ENCODE measurements at regions not wholly inside any gene's neighbourhood (a gene's known extent, or its start where the extent isn't known, plus 50 kb on each side); places are given as distances from the start of the nearest gene placed in this dataset.

DNA sequence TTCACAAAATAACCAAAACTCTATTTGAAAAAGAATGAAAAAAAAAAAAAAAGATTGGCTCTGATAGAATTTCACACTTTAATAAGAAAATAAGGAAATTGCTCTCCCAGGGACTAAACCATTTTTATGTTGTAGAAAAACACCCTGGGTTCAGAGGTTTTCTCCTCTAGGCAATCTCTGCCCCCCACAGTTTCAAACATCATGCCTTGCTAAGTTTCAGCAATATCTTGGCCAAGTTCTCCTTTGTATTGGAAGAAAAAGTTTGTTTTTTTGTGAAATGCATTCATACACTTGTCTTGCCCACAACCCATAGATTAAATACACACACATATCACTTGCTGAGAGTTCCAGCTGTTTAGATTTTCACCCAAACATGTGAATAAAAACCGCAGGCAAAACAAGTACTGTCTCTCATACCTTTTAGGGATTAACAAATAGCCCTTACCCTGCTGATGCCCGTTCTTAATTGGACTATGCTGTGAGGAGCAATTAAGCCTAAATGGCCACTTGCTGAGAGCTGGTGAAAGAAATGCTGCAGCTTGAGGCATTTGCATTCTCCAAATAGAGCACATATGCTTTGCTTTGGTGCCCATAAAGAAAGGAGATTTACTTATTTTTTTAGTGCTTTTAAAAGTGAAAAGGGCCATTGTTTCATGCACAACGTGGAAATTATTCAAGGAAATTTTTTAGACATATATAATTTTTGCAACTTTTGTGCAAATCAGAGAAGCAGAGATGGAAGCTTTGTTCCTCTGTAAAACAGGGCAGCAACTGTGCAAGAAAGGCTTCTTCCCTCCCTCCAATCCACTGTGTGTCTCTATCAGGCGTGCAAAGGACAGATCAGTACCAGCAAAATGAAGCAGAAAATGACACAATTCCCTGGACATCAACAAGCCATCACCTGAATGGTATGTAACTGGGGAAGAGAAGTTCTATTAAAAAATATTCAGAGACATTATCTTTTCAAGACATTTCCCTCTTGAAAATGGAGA, 262.4 kb upstream of the KIF2A start:
- no peak for DNase-seq (ENCODE audit: low read depth)
- H3K4me3 ChIP-seq (ENCODE audit: low read depth, low read length) = no peak overlapping the region
- TF ChIP-seq, protein P1, sequence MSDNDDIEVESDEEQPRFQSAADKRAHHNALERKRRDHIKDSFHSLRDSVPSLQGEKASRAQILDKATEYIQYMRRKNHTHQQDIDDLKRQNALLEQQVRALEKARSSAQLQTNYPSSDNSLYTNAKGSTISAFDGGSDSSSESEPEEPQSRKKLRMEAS (IDR thresholded peaks at IDR 0.05; ENCODE audit: low read depth, low read length) = no peak
- TF ChIP-seq POLR2A (IDR thresholded peaks at IDR 0.05; ENCODE audit: extremely low read depth, insufficient read length) = no peak
- no peak for TF ChIP-seq MYC (IDR thresholded peaks at IDR 0.05; ENCODE audit: low read depth, low read length)
- TF ChIP-seq, protein P2, sequence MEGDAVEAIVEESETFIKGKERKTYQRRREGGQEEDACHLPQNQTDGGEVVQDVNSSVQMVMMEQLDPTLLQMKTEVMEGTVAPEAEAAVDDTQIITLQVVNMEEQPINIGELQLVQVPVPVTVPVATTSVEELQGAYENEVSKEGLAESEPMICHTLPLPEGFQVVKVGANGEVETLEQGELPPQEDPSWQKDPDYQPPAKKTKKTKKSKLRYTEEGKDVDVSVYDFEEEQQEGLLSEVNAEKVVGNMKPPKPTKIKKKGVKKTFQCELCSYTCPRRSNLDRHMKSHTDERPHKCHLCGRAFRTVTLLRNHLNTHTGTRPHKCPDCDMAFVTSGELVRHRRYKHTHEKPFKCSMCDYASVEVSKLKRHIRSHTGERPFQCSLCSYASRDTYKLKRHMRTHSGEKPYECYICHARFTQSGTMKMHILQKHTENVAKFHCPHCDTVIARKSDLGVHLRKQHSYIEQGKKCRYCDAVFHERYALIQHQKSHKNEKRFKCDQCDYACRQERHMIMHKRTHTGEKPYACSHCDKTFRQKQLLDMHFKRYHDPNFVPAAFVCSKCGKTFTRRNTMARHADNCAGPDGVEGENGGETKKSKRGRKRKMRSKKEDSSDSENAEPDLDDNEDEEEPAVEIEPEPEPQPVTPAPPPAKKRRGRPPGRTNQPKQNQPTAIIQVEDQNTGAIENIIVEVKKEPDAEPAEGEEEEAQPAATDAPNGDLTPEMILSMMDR (IDR thresholded peaks at IDR 0.05; ENCODE audit: low read depth, low read length) = no peak

DNA sequence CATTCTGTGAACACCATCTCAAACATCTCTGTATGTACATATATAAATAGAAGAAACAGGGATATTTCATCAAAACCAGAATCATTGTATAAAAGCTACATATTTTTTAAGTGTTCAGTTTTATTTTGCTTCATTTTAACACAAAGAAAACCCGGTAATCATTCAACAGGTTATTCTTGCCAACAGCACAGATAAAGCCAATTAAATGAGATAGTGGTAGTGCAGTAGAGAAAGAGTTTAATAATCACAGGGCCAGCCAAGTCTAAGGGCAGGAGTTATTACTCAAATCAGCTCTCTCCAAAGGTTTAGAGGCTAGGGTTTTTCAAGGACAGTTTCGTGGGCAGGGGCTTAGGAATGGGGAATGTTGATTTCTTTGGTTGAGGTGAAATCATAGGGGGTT, 261.0 kb upstream of the KIF2A start:
- no peak for DNase-seq (ENCODE audit: low read depth)
- no peak overlapping the region for H3K4me3 ChIP-seq (ENCODE audit: low read depth, low read length)
- TF ChIP-seq, protein P2 (IDR thresholded peaks at IDR 0.05; ENCODE audit: low read depth, low read length) = no peak
- no peak for TF ChIP-seq POLR2A (IDR thresholded peaks at IDR 0.05; ENCODE audit: extremely low read depth, insufficient read length)
- no peak for TF ChIP-seq MYC (IDR thresholded peaks at IDR 0.05; ENCODE audit: low read depth, low read length)
- TF ChIP-seq, protein P1 (IDR thresholded peaks at IDR 0.05; ENCODE audit: low read depth, low read length) = no peak

DNA sequence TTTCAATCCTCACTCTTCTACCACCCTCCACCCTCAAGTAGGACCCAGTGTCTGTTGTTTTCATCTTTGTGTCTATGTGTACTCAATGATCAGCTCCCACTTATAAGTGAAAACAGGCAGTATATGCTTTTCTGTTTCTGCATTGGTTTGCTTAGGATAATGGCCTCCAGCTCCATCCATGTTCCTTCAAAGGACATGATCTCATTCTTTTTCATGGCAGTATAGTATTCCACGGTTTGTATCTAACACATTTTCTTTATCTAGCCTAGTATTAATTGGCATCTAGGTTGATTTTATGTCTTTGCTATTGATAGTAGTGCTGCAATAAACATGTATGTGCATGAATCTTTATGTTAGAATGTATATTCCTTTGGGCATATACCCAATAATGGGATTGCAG, 259.8 kb upstream of the KIF2A start:
- TF ChIP-seq POLR2A (IDR thresholded peaks at IDR 0.05; ENCODE audit: extremely low read depth, insufficient read length) (no peak), MYC (IDR thresholded peaks at IDR 0.05; ENCODE audit: low read depth, low read length) (no peak)
- TF ChIP-seq, protein P1 (IDR thresholded peaks at IDR 0.05; ENCODE audit: low read depth, low read length) = no peak
- TF ChIP-seq, protein P2 (IDR thresholded peaks at IDR 0.05; ENCODE audit: low read depth, low read length) = no peak
- DNase-seq (ENCODE audit: low read depth) = no peak
- H3K4me3 ChIP-seq (ENCODE audit: low read depth, low read length) = no peak overlapping the region

DNA sequence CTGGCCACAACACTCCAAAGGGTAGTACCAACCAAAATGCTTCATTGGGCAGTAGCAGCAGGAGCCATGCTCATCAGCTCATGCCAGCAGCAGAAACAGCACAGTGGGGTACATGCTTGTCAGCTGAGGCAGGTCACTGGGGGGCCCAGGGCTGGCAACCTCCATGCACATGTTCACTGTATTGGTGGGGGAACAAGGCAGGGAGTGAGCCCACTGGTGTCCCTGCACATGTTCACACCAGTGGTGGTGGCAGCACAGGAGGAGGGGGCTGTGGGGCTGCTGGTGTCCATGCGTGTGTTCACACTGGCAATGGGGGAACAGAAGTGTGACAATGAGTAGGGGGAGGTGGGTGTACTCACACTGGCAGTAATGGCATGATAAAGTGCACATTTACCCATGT, 254.3 kb upstream of the KIF2A start:
- no peak for DNase-seq (ENCODE audit: low read depth)
- TF ChIP-seq, protein P2 (IDR thresholded peaks at IDR 0.05; ENCODE audit: low read depth, low read length) = no peak
- TF ChIP-seq MYC (IDR thresholded peaks at IDR 0.05; ENCODE audit: low read depth, low read length) = no peak
- TF ChIP-seq, protein P1 (IDR thresholded peaks at IDR 0.05; ENCODE audit: low read depth, low read length) = no peak
- no peak for TF ChIP-seq POLR2A (IDR thresholded peaks at IDR 0.05; ENCODE audit: extremely low read depth, insufficient read length)
- no peak overlapping the region for H3K4me3 ChIP-seq (ENCODE audit: low read depth, low read length)

DNA sequence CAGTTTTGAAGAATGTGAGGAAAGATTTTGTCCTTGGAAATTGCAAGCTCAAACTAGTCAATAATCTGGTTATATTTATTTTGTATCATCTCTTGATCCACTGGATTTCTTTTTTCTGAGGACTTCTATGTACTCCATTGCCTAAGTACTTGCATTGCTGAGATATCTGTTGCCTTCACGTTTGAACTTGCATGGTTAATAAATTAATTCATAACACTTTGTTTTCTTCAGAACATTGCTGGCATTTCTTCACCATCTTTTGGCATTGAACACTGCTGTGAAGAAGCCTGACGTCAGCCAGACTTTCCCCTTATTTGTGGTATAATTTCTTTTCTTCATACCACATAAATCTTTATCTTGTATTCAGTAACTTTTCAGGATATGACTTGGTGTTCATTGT, 246.0 kb upstream of the KIF2A start:
- TF ChIP-seq, protein P1 (IDR thresholded peaks at IDR 0.05; ENCODE audit: low read depth, low read length) = no peak
- TF ChIP-seq, protein P2 (IDR thresholded peaks at IDR 0.05; ENCODE audit: low read depth, low read length) = no peak
- no peak for TF ChIP-seq POLR2A (IDR thresholded peaks at IDR 0.05; ENCODE audit: extremely low read depth, insufficient read length)
- no peak for TF ChIP-seq MYC (IDR thresholded peaks at IDR 0.05; ENCODE audit: low read depth, low read length)

More for the DNA sequence above, 246.0 kb upstream of the KIF2A start:
- no peak overlapping the region for H3K4me3 ChIP-seq (ENCODE audit: low read depth, low read length)
- DNase-seq (ENCODE audit: low read depth) = no peak

All from NB4 (cell line).